WTC11 (cell line): ENCODE measurements at regions not wholly inside any gene's neighbourhood (a gene's known extent, or its start where the extent isn't known, plus 50 kb on each side); places are given as distances from the start of the nearest gene placed in this dataset.

Source experiments
- ATAC-seq: fragments of 200-7000 bp; cut with Tn5 transposase; 2 replicates; pipeline ENCODE4 v1.10.0; 2021; ENCODE audit warnings: mild to moderate bottlenecking, moderate library complexity
- CTCF ChIA-PET: fragments of 300-600 bp; sonication (Branson Sonifier 250); formaldehyde crosslinking; loops from one replicate; lab custom pipeline; 2021; ENCODE audit warnings: antibody characterized with exemption; lab: Charles Lee
- POLR2A ChIA-PET: fragments of 350-600 bp; sonication (Branson Sonifier 250); formaldehyde crosslinking; loops from one replicate; lab custom pipeline; 2021; ENCODE audit warnings: antibody characterized with exemption; lab: Charles Lee
- DNase-seq: peaks from one replicate; pipeline ENCODE4 v3.0.0; 2021; ENCODE audit warnings: low spot score
- H3K27ac Mint-ChIP-seq: 2 replicates; pipeline ENCODE4 v1.8.0; 2021; ENCODE audit warnings: mixed read lengths
- H3K27me3 Mint-ChIP-seq: 2 replicates; pipeline ENCODE4 v1.8.0; 2021; ENCODE audit warnings: low read depth, mild to moderate bottlenecking, moderate library complexity, mixed read lengths
- H3K36me3 Mint-ChIP-seq: 2 replicates; pipeline ENCODE4 v1.8.0; 2021; ENCODE audit warnings: mixed read lengths
- H3K4me1 Mint-ChIP-seq: 2 replicates; pipeline ENCODE4 v1.8.0; 2022; ENCODE audit warnings: mixed read lengths
- H3K4me3 Mint-ChIP-seq: 2 replicates; pipeline ENCODE4 v1.8.0; 2021; ENCODE audit warnings: mild to moderate bottlenecking, moderate library complexity, mixed read lengths
- H3K9me3 Mint-ChIP-seq: 2 replicates; pipeline ENCODE4 v1.8.0; 2021; ENCODE audit warnings: mixed read lengths
- CREM ChIP-seq: sonication (generic); formaldehyde crosslinking; IDR thresholded peaks from 2 replicates; pipeline ENCODE4 v1.8.1; 2022; ENCODE audit warnings: mild to moderate bottlenecking, missing genetic modification reagents, moderate library complexity
- ELF4 ChIP-seq: sonication (generic); formaldehyde crosslinking; IDR thresholded peaks from 2 replicates; pipeline ENCODE4 v1.8.1; 2022; ENCODE audit warnings: low read depth, mild to moderate bottlenecking, moderate library complexity, missing genetic modification reagents
- FOXJ3 ChIP-seq: sonication (generic); formaldehyde crosslinking; IDR thresholded peaks from 2 replicates; pipeline ENCODE4 v1.9.0; 2021; ENCODE audit warnings: missing genetic modification reagents, mild to moderate bottlenecking, borderline replicate concordance
- FOXK1 ChIP-seq: sonication (generic); formaldehyde crosslinking; IDR thresholded peaks from 2 replicates; pipeline ENCODE4 v1.8.0; 2022; ENCODE audit warnings: mild to moderate bottlenecking, moderate library complexity, missing genetic modification reagents
- GTF2I ChIP-seq: fragments of 250-450 bp; sonication (Bioruptor Pico); conservative IDR thresholded peaks from 2 replicates; pipeline ENCODE4 v1.4.0; 2021; ENCODE audit warnings: mild to moderate bottlenecking
- MXD4 ChIP-seq: fragments of 250-450 bp; sonication (Bioruptor Pico); IDR thresholded peaks from 2 replicates; pipeline ENCODE4 v1.8.0; 2021; ENCODE audit warnings: mild to moderate bottlenecking, moderate library complexity, borderline replicate concordance
- NFYB ChIP-seq: sonication (generic); formaldehyde crosslinking; conservative IDR thresholded peaks from 2 replicates; pipeline ENCODE4 v1.8.0; 2022; ENCODE audit warnings: low read depth, missing genetic modification reagents
- NR3C1 ChIP-seq: sonication (generic); formaldehyde crosslinking; conservative IDR thresholded peaks from 2 replicates; pipeline ENCODE4 v1.8.1; 2023; ENCODE audit warnings: low read depth, mild to moderate bottlenecking, missing genetic modification reagents
- SOX15 ChIP-seq: fragments of 250-450 bp; sonication (Bioruptor Pico); IDR thresholded peaks from 2 replicates; pipeline ENCODE4 v1.9.0; 2021; ENCODE audit warnings: mild to moderate bottlenecking
- TCF7 ChIP-seq: sonication (generic); formaldehyde crosslinking; IDR thresholded peaks from 2 replicates; pipeline ENCODE4 v1.8.0; 2022; ENCODE audit warnings: mild to moderate bottlenecking, low read depth, missing genetic modification reagents, moderate library complexity
- TEAD1 ChIP-seq: sonication (generic); formaldehyde crosslinking; IDR thresholded peaks from 2 replicates; pipeline ENCODE4 v1.8.0; 2022; ENCODE audit warnings: mild to moderate bottlenecking, missing genetic modification reagents
- ZNF219 ChIP-seq: sonication (generic); formaldehyde crosslinking; IDR thresholded peaks from 2 replicates; pipeline ENCODE4 v1.8.0; 2023; ENCODE audit warnings: missing genetic modification reagents, mild to moderate bottlenecking, borderline replicate concordance
- ZNF263 ChIP-seq: sonication (generic); formaldehyde crosslinking; IDR thresholded peaks from 2 replicates; pipeline ENCODE4 v1.8.1; 2022; ENCODE audit warnings: low read depth, mild to moderate bottlenecking, moderate library complexity, missing genetic modification reagents
- ZNF396 ChIP-seq: fragments of 250-450 bp; sonication (Bioruptor Pico); IDR thresholded peaks from 2 replicates; pipeline ENCODE4 v1.8.0; 2021; ENCODE audit warnings: mild to moderate bottlenecking, moderate library complexity, borderline replicate concordance
- ZNF671 ChIP-seq: fragments of 250-450 bp; sonication (Bioruptor Pico); IDR thresholded peaks from 2 replicates; pipeline ENCODE4 v1.8.0; 2021; ENCODE audit warnings: mild to moderate bottlenecking
- TF ChIP-seq, protein P1 (sequence below): sonication (generic); formaldehyde crosslinking; IDR thresholded peaks from 2 replicates; pipeline ENCODE4 v1.8.1; 2023; ENCODE audit warnings: mild to moderate bottlenecking, missing genetic modification reagents, moderate library complexity
- TF ChIP-seq, protein P2 (sequence below): sonication (generic); formaldehyde crosslinking; conservative IDR thresholded peaks from 2 replicates; pipeline ENCODE4 v1.8.1; 2022; ENCODE audit warnings: mild to moderate bottlenecking, missing genetic modification reagents
- TF ChIP-seq, protein P3 (sequence below): fragments of 250-450 bp; sonication (Bioruptor Pico); IDR thresholded peaks from 2 replicates; pipeline ENCODE4 v1.9.0; 2021; ENCODE audit warnings: mild to moderate bottlenecking
- TF ChIP-seq, protein P4 (sequence below): fragments of 250-450 bp; sonication (Bioruptor Pico); IDR thresholded peaks from 2 replicates; pipeline ENCODE4 v1.9.0; 2021; ENCODE audit warnings: mild to moderate bottlenecking, borderline replicate concordance
- TF ChIP-seq, protein P5 (sequence below): sonication (generic); formaldehyde crosslinking; IDR thresholded peaks from 2 replicates; pipeline ENCODE4 v1.8.1; 2022; ENCODE audit warnings: low read depth, missing genetic modification reagents, borderline replicate concordance
- TF ChIP-seq, protein P6 (sequence below): sonication (generic); formaldehyde crosslinking; IDR thresholded peaks from 2 replicates; pipeline ENCODE4 v1.8.1; 2023; ENCODE audit warnings: mild to moderate bottlenecking, missing genetic modification reagents
- TF ChIP-seq, protein P7 (sequence below): sonication (generic); formaldehyde crosslinking; IDR thresholded peaks from 2 replicates; pipeline ENCODE4 v1.8.1; 2023; ENCODE audit warnings: mild to moderate bottlenecking, missing genetic modification reagents, moderate library complexity

DNA sequence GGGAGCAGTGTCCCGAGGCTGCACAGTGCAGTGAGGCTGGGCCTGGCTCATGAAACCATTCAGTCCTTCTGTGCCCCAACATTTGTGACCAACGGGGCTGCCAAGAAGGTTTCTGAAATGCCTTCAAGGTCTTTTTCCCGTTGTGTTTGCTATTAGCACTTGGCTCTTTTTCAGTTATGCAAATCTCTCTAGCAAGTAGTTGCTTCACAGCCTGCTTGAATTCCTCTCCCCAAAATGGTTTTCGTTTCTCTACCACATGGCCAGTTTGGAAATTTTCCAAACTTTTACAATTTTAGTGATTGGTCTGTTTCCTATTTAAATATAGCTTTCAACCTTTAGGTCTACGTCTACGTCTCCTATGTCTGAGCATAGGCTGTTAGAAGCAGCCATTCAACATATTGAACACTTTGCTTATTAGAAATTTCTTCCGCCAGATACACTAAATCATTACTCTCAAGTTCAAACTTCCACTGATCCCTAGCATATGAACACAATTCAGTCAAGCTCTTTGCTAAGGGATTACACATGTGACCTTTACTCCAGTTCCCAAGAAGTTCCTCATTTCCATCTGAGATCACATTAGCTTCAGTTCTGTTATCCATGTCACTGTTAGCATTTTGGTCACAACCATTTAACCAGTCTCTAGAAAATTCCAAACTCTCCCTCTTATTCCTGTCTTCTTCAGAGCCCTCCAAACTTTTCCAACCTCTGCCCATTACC, 901.8 kb downstream of the GLUD2 start (continued):
- no peak for TF ChIP-seq ZNF671
- TF ChIP-seq ZNF263: no peak
- TF ChIP-seq NFYB (CRISPR knock-in tag): no peak
- TF ChIP-seq, protein P1, sequence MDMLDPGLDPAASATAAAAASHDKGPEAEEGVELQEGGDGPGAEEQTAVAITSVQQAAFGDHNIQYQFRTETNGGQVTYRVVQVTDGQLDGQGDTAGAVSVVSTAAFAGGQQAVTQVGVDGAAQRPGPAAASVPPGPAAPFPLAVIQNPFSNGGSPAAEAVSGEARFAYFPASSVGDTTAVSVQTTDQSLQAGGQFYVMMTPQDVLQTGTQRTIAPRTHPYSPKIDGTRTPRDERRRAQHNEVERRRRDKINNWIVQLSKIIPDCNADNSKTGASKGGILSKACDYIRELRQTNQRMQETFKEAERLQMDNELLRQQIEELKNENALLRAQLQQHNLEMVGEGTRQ (CRISPR knock-in tag): no peak
- no peak for TF ChIP-seq SOX15 (CRISPR knock-in tag)
- TF ChIP-seq, protein P2, sequence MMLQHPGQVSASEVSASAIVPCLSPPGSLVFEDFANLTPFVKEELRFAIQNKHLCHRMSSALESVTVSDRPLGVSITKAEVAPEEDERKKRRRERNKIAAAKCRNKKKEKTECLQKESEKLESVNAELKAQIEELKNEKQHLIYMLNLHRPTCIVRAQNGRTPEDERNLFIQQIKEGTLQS (CRISPR knock-in tag): no peak
- TF ChIP-seq TCF7 (CRISPR knock-in tag): no peak
- no peak for TF ChIP-seq CREM (CRISPR knock-in tag)
- TF ChIP-seq ELF4 (CRISPR knock-in tag): no peak

DNA sequence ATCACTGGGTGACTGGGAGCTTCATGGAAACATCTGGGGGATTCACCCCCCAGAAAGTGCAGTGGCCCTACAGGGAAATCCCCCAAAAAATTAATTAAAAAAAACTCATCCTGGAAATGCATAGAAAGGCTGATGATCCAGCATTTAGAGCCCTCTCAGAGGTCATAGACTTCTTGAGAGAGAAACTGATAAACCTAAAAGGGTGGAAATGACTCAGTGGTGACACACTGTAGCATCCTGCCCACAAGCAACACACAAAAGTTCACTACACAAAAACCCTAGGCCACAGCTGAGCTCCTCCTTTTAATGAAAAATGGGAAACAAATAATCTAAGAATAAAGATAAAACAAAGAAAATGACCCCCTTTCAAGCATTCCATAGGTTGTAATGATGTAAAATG, 911.5 kb downstream of the GLUD2 start:
- H3K4me3 Mint-ChIP-seq: no peak overlapping the region
- peaks cover 29% of the 10 kb centered on the region for H3K9me3 Mint-ChIP-seq
- DNase-seq: no peak
- ATAC-seq: no peak
- CTCF ChIA-PET: no interaction called here
- peaks cover 4% of the 10 kb centered on the region; the same call in 1 of the 2 replicates for H3K4me1 Mint-ChIP-seq
- H3K36me3 Mint-ChIP-seq: peaks cover 31% of the 10 kb centered on the region
- POLR2A ChIA-PET: no interaction called here
- no peak overlapping the region for H3K27ac Mint-ChIP-seq
- no peaks in the 10 kb centered on the region for H3K27me3 Mint-ChIP-seq
- TF ChIP-seq ZNF219 (CRISPR knock-in tag) (no peak), ZNF396 (CRISPR knock-in tag) (no peak), NR3C1 (no peak), GTF2I (no peak), MXD4 (no peak), TEAD1 (CRISPR knock-in tag) (no peak), FOXJ3 (no peak), FOXK1 (CRISPR knock-in tag) (no peak)
- TF ChIP-seq, protein P3, sequence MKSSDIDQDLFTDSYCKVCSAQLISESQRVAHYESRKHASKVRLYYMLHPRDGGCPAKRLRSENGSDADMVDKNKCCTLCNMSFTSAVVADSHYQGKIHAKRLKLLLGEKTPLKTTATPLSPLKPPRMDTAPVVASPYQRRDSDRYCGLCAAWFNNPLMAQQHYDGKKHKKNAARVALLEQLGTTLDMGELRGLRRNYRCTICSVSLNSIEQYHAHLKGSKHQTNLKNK (CRISPR knock-in tag): no peak
- TF ChIP-seq, protein P4, sequence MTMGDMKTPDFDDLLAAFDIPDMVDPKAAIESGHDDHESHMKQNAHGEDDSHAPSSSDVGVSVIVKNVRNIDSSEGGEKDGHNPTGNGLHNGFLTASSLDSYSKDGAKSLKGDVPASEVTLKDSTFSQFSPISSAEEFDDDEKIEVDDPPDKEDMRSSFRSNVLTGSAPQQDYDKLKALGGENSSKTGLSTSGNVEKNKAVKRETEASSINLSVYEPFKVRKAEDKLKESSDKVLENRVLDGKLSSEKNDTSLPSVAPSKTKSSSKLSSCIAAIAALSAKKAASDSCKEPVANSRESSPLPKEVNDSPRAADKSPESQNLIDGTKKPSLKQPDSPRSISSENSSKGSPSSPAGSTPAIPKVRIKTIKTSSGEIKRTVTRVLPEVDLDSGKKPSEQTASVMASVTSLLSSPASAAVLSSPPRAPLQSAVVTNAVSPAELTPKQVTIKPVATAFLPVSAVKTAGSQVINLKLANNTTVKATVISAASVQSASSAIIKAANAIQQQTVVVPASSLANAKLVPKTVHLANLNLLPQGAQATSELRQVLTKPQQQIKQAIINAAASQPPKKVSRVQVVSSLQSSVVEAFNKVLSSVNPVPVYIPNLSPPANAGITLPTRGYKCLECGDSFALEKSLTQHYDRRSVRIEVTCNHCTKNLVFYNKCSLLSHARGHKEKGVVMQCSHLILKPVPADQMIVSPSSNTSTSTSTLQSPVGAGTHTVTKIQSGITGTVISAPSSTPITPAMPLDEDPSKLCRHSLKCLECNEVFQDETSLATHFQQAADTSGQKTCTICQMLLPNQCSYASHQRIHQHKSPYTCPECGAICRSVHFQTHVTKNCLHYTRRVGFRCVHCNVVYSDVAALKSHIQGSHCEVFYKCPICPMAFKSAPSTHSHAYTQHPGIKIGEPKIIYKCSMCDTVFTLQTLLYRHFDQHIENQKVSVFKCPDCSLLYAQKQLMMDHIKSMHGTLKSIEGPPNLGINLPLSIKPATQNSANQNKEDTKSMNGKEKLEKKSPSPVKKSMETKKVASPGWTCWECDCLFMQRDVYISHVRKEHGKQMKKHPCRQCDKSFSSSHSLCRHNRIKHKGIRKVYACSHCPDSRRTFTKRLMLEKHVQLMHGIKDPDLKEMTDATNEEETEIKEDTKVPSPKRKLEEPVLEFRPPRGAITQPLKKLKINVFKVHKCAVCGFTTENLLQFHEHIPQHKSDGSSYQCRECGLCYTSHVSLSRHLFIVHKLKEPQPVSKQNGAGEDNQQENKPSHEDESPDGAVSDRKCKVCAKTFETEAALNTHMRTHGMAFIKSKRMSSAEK (CRISPR knock-in tag): no peak
- TF ChIP-seq, protein P5, sequence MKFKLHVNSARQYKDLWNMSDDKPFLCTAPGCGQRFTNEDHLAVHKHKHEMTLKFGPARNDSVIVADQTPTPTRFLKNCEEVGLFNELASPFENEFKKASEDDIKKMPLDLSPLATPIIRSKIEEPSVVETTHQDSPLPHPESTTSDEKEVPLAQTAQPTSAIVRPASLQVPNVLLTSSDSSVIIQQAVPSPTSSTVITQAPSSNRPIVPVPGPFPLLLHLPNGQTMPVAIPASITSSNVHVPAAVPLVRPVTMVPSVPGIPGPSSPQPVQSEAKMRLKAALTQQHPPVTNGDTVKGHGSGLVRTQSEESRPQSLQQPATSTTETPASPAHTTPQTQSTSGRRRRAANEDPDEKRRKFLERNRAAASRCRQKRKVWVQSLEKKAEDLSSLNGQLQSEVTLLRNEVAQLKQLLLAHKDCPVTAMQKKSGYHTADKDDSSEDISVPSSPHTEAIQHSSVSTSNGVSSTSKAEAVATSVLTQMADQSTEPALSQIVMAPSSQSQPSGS (CRISPR knock-in tag): no peak
- TF ChIP-seq, protein P6, sequence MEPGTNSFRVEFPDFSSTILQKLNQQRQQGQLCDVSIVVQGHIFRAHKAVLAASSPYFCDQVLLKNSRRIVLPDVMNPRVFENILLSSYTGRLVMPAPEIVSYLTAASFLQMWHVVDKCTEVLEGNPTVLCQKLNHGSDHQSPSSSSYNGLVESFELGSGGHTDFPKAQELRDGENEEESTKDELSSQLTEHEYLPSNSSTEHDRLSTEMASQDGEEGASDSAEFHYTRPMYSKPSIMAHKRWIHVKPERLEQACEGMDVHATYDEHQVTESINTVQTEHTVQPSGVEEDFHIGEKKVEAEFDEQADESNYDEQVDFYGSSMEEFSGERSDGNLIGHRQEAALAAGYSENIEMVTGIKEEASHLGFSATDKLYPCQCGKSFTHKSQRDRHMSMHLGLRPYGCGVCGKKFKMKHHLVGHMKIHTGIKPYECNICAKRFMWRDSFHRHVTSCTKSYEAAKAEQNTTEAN (CRISPR knock-in tag): no peak
- TF ChIP-seq, protein P7, sequence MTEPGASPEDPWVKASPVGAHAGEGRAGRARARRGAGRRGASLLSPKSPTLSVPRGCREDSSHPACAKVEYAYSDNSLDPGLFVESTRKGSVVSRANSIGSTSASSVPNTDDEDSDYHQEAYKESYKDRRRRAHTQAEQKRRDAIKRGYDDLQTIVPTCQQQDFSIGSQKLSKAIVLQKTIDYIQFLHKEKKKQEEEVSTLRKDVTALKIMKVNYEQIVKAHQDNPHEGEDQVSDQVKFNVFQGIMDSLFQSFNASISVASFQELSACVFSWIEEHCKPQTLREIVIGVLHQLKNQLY (CRISPR knock-in tag): no peak
- TF ChIP-seq, protein P2 (CRISPR knock-in tag): no peak
